Activated T-helper 2 cell treated with anti-CD3 and anti-CD28 coated beads, Interferon-gamma antibody, Interleukin-2, Interleukin-4, amounts not matched to agents 10 μg/mL and 5 μg/mL and 100 μg/mL, durations not matched to agents 14 hours and 24 hours and 36 hours (primary cell): ENCODE measurements at regions not wholly inside any gene's neighbourhood (a gene's known extent, or its start where the extent isn't known, plus 50 kb on each side); places are given as distances from the start of the nearest gene placed in this dataset.
"Not testable (repeated sequence)": the region's sequence is repeated elsewhere in the genome, so short reads cannot be mapped to it uniquely, and the experiment has no call there.

Source experiments
- DNase-seq: peaks from one replicate; pipeline ENCODE4 v3.0.0; 2021; ENCODE audit warnings: low spot score
- H3K27ac Mint-ChIP-seq: one replicate; pipeline ENCODE4 v1.8.0; 2021; ENCODE audit warnings: mixed read lengths
- H3K27me3 Mint-ChIP-seq: one replicate; pipeline ENCODE4 v1.8.0; 2021; ENCODE audit warnings: low read depth, mixed read lengths
- H3K36me3 Mint-ChIP-seq: one replicate; pipeline ENCODE4 v1.8.0; 2021; ENCODE audit warnings: low read depth, mixed read lengths
- H3K4me1 Mint-ChIP-seq: one replicate; pipeline ENCODE4 v1.8.0; 2021; ENCODE audit warnings: low read depth, mixed read lengths
- H3K4me3 Mint-ChIP-seq: one replicate; pipeline ENCODE4 v1.8.0; 2021; ENCODE audit warnings: low read depth, mild to moderate bottlenecking, moderate library complexity, mixed read lengths
- H3K9me3 Mint-ChIP-seq: one replicate; pipeline ENCODE4 v1.8.0; 2021; ENCODE audit warnings: mixed read lengths
- intact Hi-C: fragments of 100-400 bp; cut with micrococcal nuclease; formaldehyde crosslinking; loops from one replicate; pipeline ENCODE4 v1.15.1; 2023

GRCh38 chr7:9719721-9720120 is 1254.0 kb upstream of the PHF14 start:
- intact Hi-C loops, result no loop called here
- Mint-ChIP-seq H3K4me1 (no peaks in the 10 kb centered on the region), H3K27ac (no peak overlapping the region), H3K27me3 (no peaks in the 10 kb centered on the region), H3K4me3 (no peak overlapping the region), H3K9me3 (peaks cover 30% of the 10 kb centered on the region), H3K36me3 (no peaks in the 10 kb centered on the region)
- DNase-seq, result no peak

DNA sequence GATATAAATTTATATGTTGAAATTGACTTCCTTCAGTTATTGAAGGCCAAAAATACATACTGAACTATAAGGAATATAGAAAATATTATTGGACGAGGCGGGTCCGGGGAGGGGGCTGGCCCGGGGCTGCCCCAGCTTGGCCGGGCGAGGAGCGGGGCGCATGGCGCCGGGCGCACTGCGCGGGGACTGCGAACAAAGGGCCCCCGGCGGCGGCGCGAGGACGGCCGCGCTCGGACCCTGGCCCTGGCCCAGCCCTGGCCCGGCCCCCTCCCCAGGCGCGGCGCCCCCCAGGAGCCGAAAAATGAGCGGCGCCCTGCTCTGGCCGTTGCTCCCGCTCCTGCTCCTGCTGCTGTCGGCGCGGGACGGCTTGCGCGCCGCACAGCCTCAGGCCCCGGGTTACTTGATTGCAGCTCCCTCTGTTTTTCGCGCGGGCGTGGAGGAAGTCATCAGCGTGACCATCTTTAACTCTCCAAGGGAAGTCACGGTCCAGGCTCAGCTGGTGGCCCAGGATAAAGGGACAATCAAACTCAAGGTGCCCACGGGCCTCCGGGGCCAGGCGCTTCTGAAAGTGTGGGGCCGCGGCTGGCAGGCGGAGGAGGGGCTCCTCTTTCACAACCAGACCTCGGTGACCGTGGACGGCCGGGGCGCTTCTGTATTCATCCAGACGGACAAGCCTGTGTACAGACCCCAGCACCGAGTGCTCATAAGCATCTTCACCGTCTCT is 1247.6 kb upstream of the PHF14 start:
- H3K27me3 Mint-ChIP-seq, H3K27ac Mint-ChIP-seq, H3K4me3 Mint-ChIP-seq, DNase-seq, intact Hi-C loops, H3K36me3 Mint-ChIP-seq, H3K9me3 Mint-ChIP-seq, H3K4me1 Mint-ChIP-seq: not testable (repeated sequence)

- H3K4me3 Mint-ChIP-seq, H3K36me3 Mint-ChIP-seq, intact Hi-C loops, H3K4me1 Mint-ChIP-seq, H3K9me3 Mint-ChIP-seq, H3K27ac Mint-ChIP-seq, H3K27me3 Mint-ChIP-seq, DNase-seq: not testable (repeated sequence)
These were observed 1246.9 kb upstream of the PHF14 start for GRCh38 chr7:9726811-9727210.

GRCh38 chr7:9727467-9727869 is 1246.2 kb upstream of the PHF14 start:
- DNase-seq, intact Hi-C loops, H3K4me1 Mint-ChIP-seq, H3K27ac Mint-ChIP-seq, H3K4me3 Mint-ChIP-seq, H3K36me3 Mint-ChIP-seq, H3K27me3 Mint-ChIP-seq: not testable (repeated sequence)
- H3K9me3 Mint-ChIP-seq, result peaks cover 10% of the 10 kb centered on the region

DNA sequence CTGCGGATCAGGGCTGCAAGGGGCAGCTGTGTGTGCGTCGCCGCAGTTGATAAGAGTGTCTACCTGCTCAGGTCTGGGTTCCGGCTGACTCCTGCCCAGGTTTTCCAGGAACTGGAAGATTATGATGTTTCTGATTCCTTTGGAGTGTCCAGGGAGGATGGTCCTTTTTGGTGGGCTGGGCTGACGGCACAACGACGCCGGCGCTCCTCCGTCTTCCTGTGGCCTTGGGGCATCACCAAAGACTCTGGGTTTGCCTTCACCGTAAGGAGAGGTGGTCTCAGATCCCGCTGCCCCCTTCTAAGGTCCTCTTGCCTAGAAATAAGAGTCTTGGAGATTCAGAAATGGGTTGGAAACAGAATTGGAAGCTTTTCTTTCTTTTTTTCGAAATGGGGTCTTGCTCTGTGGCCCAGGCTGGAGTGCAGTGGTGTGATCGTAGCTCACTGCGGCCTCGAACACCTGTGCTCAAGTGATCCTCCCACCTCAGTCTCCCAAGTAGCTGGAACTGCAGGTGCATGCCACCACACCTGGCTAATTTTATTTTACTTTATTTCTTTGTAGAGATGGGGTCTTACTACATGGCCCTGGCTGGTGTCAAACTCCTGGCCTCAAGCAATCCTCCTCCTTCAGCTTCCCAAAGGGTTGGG is 1245.5 kb upstream of the PHF14 start:
- DNase-seq, H3K36me3 Mint-ChIP-seq, H3K27me3 Mint-ChIP-seq, intact Hi-C loops, H3K27ac Mint-ChIP-seq, H3K4me1 Mint-ChIP-seq, H3K4me3 Mint-ChIP-seq: not testable (repeated sequence)
- H3K9me3 Mint-ChIP-seq, result peaks cover 10% of the 10 kb centered on the region

DNA sequence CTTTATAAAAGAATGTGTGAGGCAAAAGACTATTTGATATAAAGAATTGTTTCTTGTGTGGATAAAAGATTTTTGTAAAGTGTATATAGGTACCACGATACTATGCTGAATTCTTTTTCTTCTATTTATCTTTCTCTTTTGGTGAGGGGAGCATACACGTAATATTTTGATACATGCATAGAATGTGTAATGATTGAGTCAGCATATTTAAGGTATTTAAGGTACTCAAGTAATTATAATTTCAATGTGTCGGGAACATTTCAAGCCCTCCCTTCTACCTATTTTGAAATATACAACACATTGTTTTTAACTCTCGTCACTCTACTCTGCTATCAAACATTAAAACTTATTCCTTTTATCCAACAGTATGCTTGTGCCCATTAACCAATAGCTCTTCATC is 1221.6 kb upstream of the PHF14 start:
- DNase-seq, result no peak
- Mint-ChIP-seq H3K36me3 (no peaks in the 10 kb centered on the region), H3K4me3 (no peak overlapping the region), H3K27ac (no peak overlapping the region), H3K9me3 (peaks cover 42% of the 10 kb centered on the region), H3K27me3 (no peaks in the 10 kb centered on the region), H3K4me1 (no peaks in the 10 kb centered on the region)
- intact Hi-C loops, result no loop called here

- no peak for DNase-seq
- no peaks in the 10 kb centered on the region for H3K36me3 Mint-ChIP-seq
- H3K4me1 Mint-ChIP-seq, result no peaks in the 10 kb centered on the region
- H3K27me3 Mint-ChIP-seq, result no peaks in the 10 kb centered on the region
- no peak overlapping the region for H3K4me3 Mint-ChIP-seq
- H3K9me3 Mint-ChIP-seq, result no peaks in the 10 kb centered on the region
- no peak overlapping the region for H3K27ac Mint-ChIP-seq
- intact Hi-C loops, result no loop called here
These were observed 1212.4 kb upstream of the PHF14 start for GRCh38 chr7:9761224-9761623.

- Mint-ChIP-seq H3K4me3 (no peak overlapping the region), H3K27ac (no peak overlapping the region), H3K9me3 (peaks cover 44% of the 10 kb centered on the region), H3K27me3 (no peaks in the 10 kb centered on the region), H3K4me1 (no peaks in the 10 kb centered on the region), H3K36me3 (no peaks in the 10 kb centered on the region)
- DNase-seq, result no peak
- intact Hi-C loops, result no loop called here
These were observed 1196.8 kb upstream of the PHF14 start for GRCh38 chr7:9776900-9777299.

DNA sequence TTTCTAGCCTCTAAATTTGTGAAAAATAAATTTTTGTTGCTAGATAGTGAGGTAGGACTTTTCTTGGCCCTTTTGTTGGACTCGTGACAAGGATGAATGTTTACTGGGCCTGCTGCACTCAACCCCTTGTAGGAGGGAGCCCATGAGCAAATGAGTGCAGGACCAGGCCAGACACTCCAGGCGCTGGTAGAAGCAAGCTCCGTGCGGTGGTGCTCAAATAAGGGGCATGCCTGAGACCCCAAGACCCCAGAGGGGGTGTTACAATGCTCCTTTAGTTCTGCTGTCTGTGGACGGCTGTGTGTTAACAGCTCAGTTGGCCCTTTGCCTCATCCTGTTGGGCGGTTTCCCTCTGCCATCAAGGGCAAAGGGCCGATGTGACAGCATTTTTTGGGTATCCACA is 1195.3 kb upstream of the PHF14 start:
- H3K27ac Mint-ChIP-seq, result no peak overlapping the region
- H3K4me3 Mint-ChIP-seq, result no peak overlapping the region
- H3K4me1 Mint-ChIP-seq, result no peaks in the 10 kb centered on the region
- intact Hi-C loops, result no loop called here
- H3K9me3 Mint-ChIP-seq, result peaks cover 38% of the 10 kb centered on the region
- H3K36me3 Mint-ChIP-seq, result no peaks in the 10 kb centered on the region
- no peak for DNase-seq
- H3K27me3 Mint-ChIP-seq, result no peaks in the 10 kb centered on the region

- H3K4me3 Mint-ChIP-seq, result no peak overlapping the region
- H3K27ac Mint-ChIP-seq, result no peak overlapping the region
- no peaks in the 10 kb centered on the region for H3K36me3 Mint-ChIP-seq
- no peak for DNase-seq
- H3K27me3 Mint-ChIP-seq, result no peaks in the 10 kb centered on the region
- H3K9me3 Mint-ChIP-seq, result peaks cover 30% of the 10 kb centered on the region
- H3K4me1 Mint-ChIP-seq, result no peaks in the 10 kb centered on the region
- intact Hi-C loops, result no loop called here
These were observed 1192.0 kb upstream of the PHF14 start for GRCh38 chr7:9781710-9782109.

- Mint-ChIP-seq H3K4me3 (no peak overlapping the region), H3K9me3 (peaks cover 30% of the 10 kb centered on the region), H3K27ac (no peak overlapping the region), H3K27me3 (no peaks in the 10 kb centered on the region), H3K4me1 (no peaks in the 10 kb centered on the region), H3K36me3 (no peaks in the 10 kb centered on the region)
- intact Hi-C loops, result no loop called here
- DNase-seq, result no peak
These were observed 1191.4 kb upstream of the PHF14 start for GRCh38 chr7:9782275-9782674.

GRCh38 chr7:9785211-9785610 is 1188.5 kb upstream of the PHF14 start:
- intact Hi-C loops, result no loop called here
- peaks cover 35% of the 10 kb centered on the region for H3K9me3 Mint-ChIP-seq
- no peaks in the 10 kb centered on the region for H3K27me3 Mint-ChIP-seq
- no peak for DNase-seq
- H3K36me3 Mint-ChIP-seq, result no peaks in the 10 kb centered on the region
- H3K4me1 Mint-ChIP-seq, result no peaks in the 10 kb centered on the region
- H3K4me3 Mint-ChIP-seq, result no peak overlapping the region
- H3K27ac Mint-ChIP-seq, result no peak overlapping the region

- Mint-ChIP-seq H3K9me3 (peaks cover 28% of the 10 kb centered on the region), H3K4me1 (no peaks in the 10 kb centered on the region), H3K4me3 (no peak overlapping the region), H3K27me3 (no peaks in the 10 kb centered on the region), H3K27ac (no peak overlapping the region), H3K36me3 (no peaks in the 10 kb centered on the region)
- intact Hi-C loops, result no loop called here
- DNase-seq, result no peak
These were observed 1177.4 kb upstream of the PHF14 start for GRCh38 chr7:9796241-9796640.
